GM20000 (cell line): ENCODE measurements at regions not wholly inside any gene's neighbourhood (a gene's known extent, or its start where the extent isn't known, plus 50 kb on each side); places are given as distances from the start of the nearest gene placed in this dataset.

ENCODE experiments used
- DNase-seq: peaks from one replicate; pipeline ENCODE4 v3.0.0; 2012; ENCODE audit warnings: low spot score
- CTCF ChIP-seq: IDR thresholded peaks from 2 replicates; pipeline ENCODE4 v1.5.1; 2012; ENCODE audit warnings: mild to moderate bottlenecking, control low read depth; ENCODE audit errors: extremely low read depth, missing control alignments

- no peak for TF ChIP-seq CTCF
- DNase-seq = no peak
These were observed 364.9 kb upstream of the CADM1 start for GRCh38 chr11:115869131-115869530.

GRCh38 chr11:115860246-115860645 lies 356.0 kb upstream of the CADM1 start:
- DNase-seq = no peak

GRCh38 chr11:115848611-115849010 lies 344.4 kb upstream of the CADM1 start:
- no peak for TF ChIP-seq CTCF
- no peak for DNase-seq

More at GRCh38 chr11:115860246-115860645, 356.0 kb upstream of the CADM1 start:
- no peak for TF ChIP-seq CTCF

GRCh38 chr11:115848080-115848479 lies 343.9 kb upstream of the CADM1 start:
- TF ChIP-seq CTCF = no peak
- no peak for DNase-seq

GRCh38 chr11:115845872-115846271 lies 341.7 kb upstream of the CADM1 start:
- TF ChIP-seq CTCF = no peak
- DNase-seq = no peak

GRCh38 chr11:115843685-115844084 lies 339.5 kb upstream of the CADM1 start:
- TF ChIP-seq CTCF = no peak

GRCh38 chr11:115843111-115843510 lies 338.9 kb upstream of the CADM1 start:
- DNase-seq = no peak
- TF ChIP-seq CTCF = no peak

More at GRCh38 chr11:115843685-115844084, 339.5 kb upstream of the CADM1 start:
- no peak for DNase-seq
